HG02678 (cell line): ENCODE measurements at regions not wholly inside any gene's neighbourhood (a gene's known extent, or its start where the extent isn't known, plus 50 kb on each side); places are given as distances from the start of the nearest gene placed in this dataset.

Experiments
- ATAC-seq: cut with Tn5 transposase; IDR thresholded peaks from one replicate; pipeline ENCODE4 v1.9.1; 2021; ENCODE audit warnings: mild to moderate bottlenecking, moderate library complexity; ENCODE audit not compliant: unreplicated experiment

DNA sequence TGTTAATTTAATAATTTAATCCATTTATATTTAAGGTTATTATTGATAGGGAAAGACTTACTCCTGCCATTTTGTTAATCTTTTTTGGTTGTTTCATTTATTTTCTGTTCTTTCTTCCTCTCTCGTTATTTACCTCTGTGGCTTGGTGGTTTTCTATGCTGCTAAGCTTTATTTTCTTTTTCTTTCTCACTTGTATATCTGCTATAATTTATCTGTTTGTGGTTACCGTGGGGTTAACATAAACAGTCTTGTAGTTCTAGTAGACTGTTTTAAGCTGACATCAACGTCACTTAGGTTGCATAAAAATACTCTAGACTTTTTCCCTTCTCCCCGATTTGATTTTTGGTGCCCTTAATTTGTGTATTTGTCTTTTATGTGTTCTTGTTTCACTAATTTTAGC, 381.3 kb upstream of the SPTLC3 start:
- no peak for ATAC-seq

DNA sequence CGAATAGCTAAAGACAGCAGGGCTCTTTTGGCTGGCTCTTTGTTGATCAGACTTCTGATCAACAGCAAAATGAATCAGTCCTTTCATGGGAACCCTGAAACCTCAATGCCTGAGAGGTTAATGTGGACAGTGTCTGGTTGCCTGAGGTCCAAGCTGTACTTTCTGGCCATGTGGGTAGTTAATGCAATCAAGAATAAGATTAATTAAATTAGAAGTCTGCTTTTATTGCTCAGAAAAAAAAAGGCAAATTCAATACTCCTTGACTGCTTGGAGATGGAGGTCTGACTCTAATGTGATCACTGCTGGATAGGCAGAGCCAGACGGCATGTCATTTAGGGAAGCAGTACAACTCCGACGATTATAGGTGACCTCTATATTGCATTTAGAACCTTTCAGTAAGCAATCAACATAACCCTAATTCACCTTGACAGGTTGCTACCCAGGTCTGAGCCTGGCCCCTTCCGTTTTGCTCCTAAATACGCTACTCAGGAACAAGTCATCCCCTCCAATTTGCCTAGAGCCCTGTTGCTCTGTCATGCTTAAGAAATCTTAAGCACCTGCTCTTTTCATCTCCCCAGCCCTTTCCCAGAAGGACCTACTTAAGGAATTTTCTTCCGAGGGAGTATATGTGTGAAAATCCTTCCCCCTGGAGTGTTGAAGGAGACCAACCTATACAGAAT, 370.0 kb upstream of the SPTLC3 start:
- no peak for ATAC-seq

- no peak for ATAC-seq
These were observed 368.5 kb upstream of the SPTLC3 start for GRCh38 chr20:12640251-12640650.

DNA sequence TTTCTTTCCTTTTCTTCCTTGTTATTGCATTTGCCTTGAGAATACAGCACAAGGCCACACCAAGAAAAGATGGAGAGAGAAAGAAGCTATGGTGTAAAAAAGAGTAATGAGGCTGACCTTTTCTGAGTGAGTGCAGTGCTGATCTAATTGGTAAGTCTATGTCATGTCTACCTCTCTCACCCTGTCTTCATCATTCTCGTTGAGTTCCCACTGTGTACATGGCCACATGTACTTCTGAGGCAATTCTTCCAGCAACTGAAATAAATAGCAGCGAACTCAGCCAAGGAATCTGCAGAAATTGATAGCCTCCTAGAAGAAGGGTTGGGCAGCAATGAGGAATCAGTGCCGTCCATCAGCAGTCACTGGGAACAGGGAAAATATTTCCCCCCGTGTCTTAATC, 367.2 kb upstream of the SPTLC3 start:
- no peak for ATAC-seq

- no peak for ATAC-seq
These were observed 364.3 kb upstream of the SPTLC3 start for GRCh38 chr20:12644461-12644860.

GRCh38 chr20:12649234-12649633, 359.5 kb upstream of the SPTLC3 start:
- ATAC-seq = no peak

- no peak for ATAC-seq
These were observed 355.1 kb upstream of the SPTLC3 start for GRCh38 chr20:12653642-12654041.

- no peak for ATAC-seq
These were observed 348.8 kb upstream of the SPTLC3 start for GRCh38 chr20:12659942-12660341.

- no peak for ATAC-seq
These were observed 347.9 kb upstream of the SPTLC3 start for GRCh38 chr20:12660918-12661317.

GRCh38 chr20:12670301-12670700, 338.5 kb upstream of the SPTLC3 start:
- ATAC-seq = no peak

- ATAC-seq = no peak
These were observed 335.4 kb upstream of the SPTLC3 start for GRCh38 chr20:12673352-12673751.

- ATAC-seq = no peak
These were observed 330.8 kb upstream of the SPTLC3 start for GRCh38 chr20:12677925-12678324.

GRCh38 chr20:12679447-12679846, 329.3 kb upstream of the SPTLC3 start:
- ATAC-seq = no peak

- ATAC-seq = no peak
These were observed 326.2 kb upstream of the SPTLC3 start for GRCh38 chr20:12682613-12683012.

DNA sequence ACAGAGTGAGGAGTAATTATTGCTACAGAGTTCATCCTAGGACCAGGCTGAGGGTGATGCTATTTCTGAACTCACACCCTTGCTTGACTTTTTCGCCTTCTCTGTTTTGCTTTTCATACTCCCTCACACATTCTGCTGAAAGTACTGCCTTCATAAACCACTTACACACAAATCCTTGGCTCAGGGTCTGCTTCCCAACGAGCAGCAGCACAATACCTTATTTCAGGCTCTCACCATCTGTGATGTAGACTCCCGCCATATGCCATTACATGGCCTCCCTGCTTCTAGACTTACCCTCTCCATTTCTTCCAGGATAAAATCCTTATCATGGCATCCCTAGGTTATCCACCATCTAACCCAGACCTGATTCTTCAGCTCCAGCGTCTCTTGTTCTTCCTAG, 321.3 kb upstream of the SPTLC3 start:
- no peak for ATAC-seq

DNA sequence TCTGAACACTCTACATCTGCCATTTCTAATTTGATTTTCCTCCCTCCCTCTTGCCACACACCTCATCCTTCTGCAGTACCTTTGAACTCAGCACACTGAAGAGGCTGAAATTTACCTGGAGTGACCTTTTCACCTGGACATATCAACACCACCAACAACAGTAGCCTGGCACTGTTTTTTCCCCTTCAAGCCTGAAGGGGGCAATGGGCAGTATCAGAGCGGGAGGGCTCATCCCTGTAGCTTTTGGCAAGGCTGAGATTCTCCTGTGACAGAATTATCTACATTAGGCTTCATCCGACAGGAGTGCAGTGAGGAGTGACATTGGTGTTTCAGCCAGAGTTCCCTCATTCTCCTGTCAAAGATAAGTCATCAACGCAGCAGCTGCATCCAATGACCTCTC, 312.8 kb upstream of the SPTLC3 start:
- ATAC-seq = no peak

DNA sequence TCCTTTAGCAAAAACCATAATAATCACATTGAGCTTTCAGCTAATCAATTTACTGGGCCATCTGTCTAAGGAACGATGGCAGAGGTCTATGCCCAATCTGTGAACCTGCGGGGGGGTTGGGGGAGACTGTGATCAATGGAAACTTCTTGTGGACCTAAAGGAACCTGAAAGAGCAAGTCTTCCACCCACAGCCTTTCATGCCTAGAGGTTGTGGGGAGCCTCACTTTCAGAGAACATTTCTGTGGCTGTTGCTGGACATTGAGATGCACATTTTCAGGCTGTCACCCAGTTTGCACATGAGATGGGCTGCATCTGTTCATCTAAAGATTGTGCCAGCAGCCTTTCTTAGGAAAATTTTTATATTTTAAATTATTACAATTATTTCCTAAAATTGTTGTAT, 310.0 kb upstream of the SPTLC3 start:
- no peak for ATAC-seq

DNA sequence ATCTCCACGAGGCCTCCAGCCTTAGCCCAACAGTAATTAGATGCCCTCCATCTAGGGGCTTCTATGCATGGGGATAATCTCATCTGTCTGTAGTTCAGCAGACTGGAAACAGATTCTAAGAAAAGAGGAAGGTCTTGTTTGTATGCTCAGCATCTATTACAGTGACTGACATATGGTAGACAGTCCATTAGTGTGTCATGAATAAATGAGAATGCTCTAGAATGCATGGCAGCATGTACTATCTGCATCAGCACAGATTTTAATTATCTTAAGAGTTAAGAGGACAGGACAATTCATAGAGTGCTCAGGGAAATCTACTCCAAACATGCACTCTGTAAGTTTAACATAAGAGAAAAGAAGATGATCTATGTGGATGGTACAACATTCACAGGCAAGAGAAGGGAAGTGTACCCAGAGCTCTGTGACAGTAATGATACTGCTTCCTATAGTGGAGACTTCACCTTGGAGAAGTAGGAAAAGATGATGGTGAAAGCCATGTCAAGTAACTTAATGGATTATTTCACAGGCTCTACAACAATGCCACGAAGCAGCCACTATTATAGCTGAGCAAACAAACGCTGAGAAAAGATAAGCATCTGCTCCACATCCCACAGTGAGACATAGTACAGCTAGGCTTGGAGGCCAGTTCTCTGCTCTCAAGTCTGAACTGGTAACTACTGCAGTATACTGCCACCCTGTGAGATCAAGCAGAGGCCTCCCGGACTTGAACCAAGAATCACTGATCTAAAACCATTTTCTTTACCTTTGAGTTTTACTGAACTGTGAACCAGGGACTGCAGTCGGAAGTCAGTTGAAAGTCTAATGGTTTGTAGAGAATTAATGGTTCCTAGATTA, 309.2 kb upstream of the SPTLC3 start:
- no peak for ATAC-seq

GRCh38 chr20:12700701-12701100, 308.1 kb upstream of the SPTLC3 start:
- no peak for ATAC-seq

DNA sequence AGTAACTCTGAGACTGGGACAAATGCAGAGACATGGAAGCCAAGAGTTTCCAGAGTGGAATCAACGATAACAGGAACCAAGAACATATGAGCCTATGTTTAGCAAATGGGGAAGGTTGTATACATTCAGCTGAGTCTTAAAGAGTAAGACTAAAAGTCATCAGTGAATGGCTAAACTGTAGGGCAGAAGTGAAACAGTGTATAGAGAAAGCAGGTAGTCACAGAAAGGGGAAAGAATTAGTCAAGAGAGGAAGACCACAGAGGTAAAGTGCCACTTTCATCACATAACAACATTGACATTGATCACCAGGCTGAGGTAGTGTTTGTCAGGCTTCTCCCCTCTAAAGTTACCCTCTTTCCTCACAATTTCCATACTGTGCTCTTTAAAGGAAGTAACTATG, 306.5 kb upstream of the SPTLC3 start:
- no peak for ATAC-seq

- ATAC-seq = no peak
These were observed 293.4 kb upstream of the SPTLC3 start for GRCh38 chr20:12715371-12715770.

GRCh38 chr20:12715991-12716680, 292.6 kb upstream of the SPTLC3 start:
- no peak for ATAC-seq
